Uterus (tissue), 3 donors: ENCODE measurements at regions not wholly inside any gene's neighbourhood (a gene's known extent, or its start where the extent isn't known, plus 50 kb on each side); places are given as distances from the start of the nearest gene placed in this dataset.

Source experiments
- DNase-seq, 2 donors: peaks; one replicate each; pipeline ENCODE4 v3.0.0-alpha.2; 2019 to 2020
- H3K27ac ChIP-seq, 2 donors: fragments of 200-600 bp; sonication (generic); 1 replicate in 1 of 2; 2 replicates in 1 of 2; pipeline ENCODE4 v1.5.1; 2016 to 2018
- H3K27me3 ChIP-seq, 2 donors: fragments of 200-600 bp; sonication (generic); one replicate each; pipeline ENCODE4 v1.5.1; 2018 to 2019; ENCODE audit warnings: control low read depth in 1 of 2
- H3K36me3 ChIP-seq, 2 donors: fragments of 200-600 bp; sonication (generic); one replicate each; pipeline ENCODE4 v1.5.1; 2019; ENCODE audit warnings: control low read depth in 1 of 2
- H3K4me1 ChIP-seq, 2 donors: fragments of 200-600 bp; sonication (generic); one replicate each; pipeline ENCODE4 v1.5.1; 2018 to 2019; ENCODE audit warnings: control low read depth in 1 of 2
- H3K4me3 ChIP-seq, 2 donors: fragments of 200-600 bp; sonication (generic); 1 replicate in 1 of 2; 2 replicates in 1 of 2; pipeline ENCODE4 v1.5.1; 2018 to 2019; ENCODE audit warnings: mild to moderate bottlenecking in 1 of 2
- H3K9me3 ChIP-seq, 2 donors: fragments of 200-600 bp; sonication (generic); one replicate each; pipeline ENCODE4 v1.5.1; 2019; ENCODE audit warnings: control low read depth in 1 of 2
- CTCF ChIP-seq, 4 experiments: fragments of 200-600 bp in 2 of 4; fragments of 450-650 bp in 2 of 4; sonication (generic) in 2 of 4; IDR thresholded peaks; one replicate each; pipeline ENCODE4 v1.5.1; 2016 to 2019; ENCODE audit warnings: antibody characterized with exemption in 4 of 4, mild to moderate bottlenecking in 2 of 4, moderate library complexity in 1 of 4
- POLR2A ChIP-seq, 2 donors: fragments of 450-650 bp; IDR thresholded peaks; one replicate each; pipeline ENCODE4 v1.6.1; 2016; ENCODE audit warnings: antibody characterized with exemption in 2 of 2, mild to moderate bottlenecking in 1 of 2, moderate library complexity in 1 of 2
- intact Hi-C: fragments of 100-400 bp; cut with DNase I; formaldehyde crosslinking; loops from one replicate; pipeline ENCODE4 v1.15.1; 2023; ENCODE audit warnings: low total_unique reads
- donor health status: DM: yes; HTN: yes; CAD: no.

GRCh38 chr20:55515832-55516231, 489.5 kb downstream of the CBLN4 start:
- DNase-seq, result no peak
- TF ChIP-seq CTCF (IDR thresholded peaks at IDR 0.05) (no peak), POLR2A (IDR thresholded peaks at IDR 0.05) (no peak)
- no peak overlapping the region for H3K4me3 ChIP-seq
- no peak overlapping the region for H3K27ac ChIP-seq
- H3K4me1 ChIP-seq, result no peaks in the 10 kb centered on the region
- intact Hi-C loops, result no loop called here
- H3K9me3 ChIP-seq, result no peaks in the 10 kb centered on the region
- no peaks in the 10 kb centered on the region for H3K36me3 ChIP-seq
- no peaks in the 10 kb centered on the region for H3K27me3 ChIP-seq

GRCh38 chr20:55514531-55514930, 490.8 kb downstream of the CBLN4 start:
- no peaks in the 10 kb centered on the region for H3K36me3 ChIP-seq
- H3K27me3 ChIP-seq, result no peaks in the 10 kb centered on the region
- TF ChIP-seq POLR2A (IDR thresholded peaks at IDR 0.05), result no peak
- no peak for TF ChIP-seq CTCF (IDR thresholded peaks at IDR 0.05)
- no peak for DNase-seq
- no peak overlapping the region for H3K4me3 ChIP-seq
- intact Hi-C loops, result no loop called here
- no peak overlapping the region for H3K27ac ChIP-seq
- no peaks in the 10 kb centered on the region for H3K9me3 ChIP-seq
- no peaks in the 10 kb centered on the region for H3K4me1 ChIP-seq

GRCh38 chr20:55513954-55514353, 491.4 kb downstream of the CBLN4 start:
- intact Hi-C loops, result no loop called here
- Histone ChIP-seq H3K27me3 (no peaks in the 10 kb centered on the region), H3K27ac (no peak overlapping the region), H3K4me1 (no peaks in the 10 kb centered on the region), H3K9me3 (no peaks in the 10 kb centered on the region), H3K4me3 (no peak overlapping the region), H3K36me3 (no peaks in the 10 kb centered on the region)
- TF ChIP-seq POLR2A (IDR thresholded peaks at IDR 0.05) (no peak), CTCF (IDR thresholded peaks at IDR 0.05) (no peak)
- no peak for DNase-seq

- Histone ChIP-seq H3K36me3 (no peaks in the 10 kb centered on the region), H3K4me3 (no peak overlapping the region), H3K4me1 (no peaks in the 10 kb centered on the region), H3K27ac (no peak overlapping the region), H3K9me3 (no peaks in the 10 kb centered on the region), H3K27me3 (no peaks in the 10 kb centered on the region)
- intact Hi-C loops, result no loop called here
- TF ChIP-seq POLR2A (IDR thresholded peaks at IDR 0.05), result no peak
- no peak for TF ChIP-seq CTCF (IDR thresholded peaks at IDR 0.05)
- no peak for DNase-seq
Observed at GRCh38 chr20:55500130-55500529, 505.2 kb downstream of the CBLN4 start.

GRCh38 chr20:55488593-55488992, 516.7 kb downstream of the CBLN4 start:
- Histone ChIP-seq H3K36me3 (no peaks in the 10 kb centered on the region), H3K9me3 (no peaks in the 10 kb centered on the region), H3K4me1 (no peaks in the 10 kb centered on the region), H3K27me3 (no peaks in the 10 kb centered on the region), H3K27ac (no peak overlapping the region), H3K4me3 (no peak overlapping the region)
- TF ChIP-seq POLR2A (IDR thresholded peaks at IDR 0.05), result no peak
- TF ChIP-seq CTCF (IDR thresholded peaks at IDR 0.05), result no peak
- DNase-seq, result no peak
- intact Hi-C loops, result no loop called here
